Right lobe of liver (tissue), 4 donors: ENCODE measurements at regions not wholly inside any gene's neighbourhood (a gene's known extent, or its start where the extent isn't known, plus 50 kb on each side); places are given as distances from the start of the nearest gene placed in this dataset.

Experiments
- CTCF ChIP-seq, 4 donors: fragments of 200-600 bp in 3 of 4; fragments of 450-650 bp in 1 of 4; IDR thresholded peaks; one replicate each; pipeline versions ENCODE4 v1.5.1 to v1.8.0; 2016 to 2022; ENCODE audit warnings: antibody characterized with exemption in 4 of 4, mild to moderate bottlenecking in 2 of 4
- POLR2A ChIP-seq: fragments of 450-650 bp; IDR thresholded peaks from one replicate; pipeline ENCODE4 v1.6.1; 2017; ENCODE audit warnings: antibody characterized with exemption, mild to moderate bottlenecking
- donor health status: DM: no; HTN: no; CAD: no.
- donor health status: DM: no; HTN: no; CAD: no.
- donor health status: DM: no; HTN: yes; CAD: no.

DNA sequence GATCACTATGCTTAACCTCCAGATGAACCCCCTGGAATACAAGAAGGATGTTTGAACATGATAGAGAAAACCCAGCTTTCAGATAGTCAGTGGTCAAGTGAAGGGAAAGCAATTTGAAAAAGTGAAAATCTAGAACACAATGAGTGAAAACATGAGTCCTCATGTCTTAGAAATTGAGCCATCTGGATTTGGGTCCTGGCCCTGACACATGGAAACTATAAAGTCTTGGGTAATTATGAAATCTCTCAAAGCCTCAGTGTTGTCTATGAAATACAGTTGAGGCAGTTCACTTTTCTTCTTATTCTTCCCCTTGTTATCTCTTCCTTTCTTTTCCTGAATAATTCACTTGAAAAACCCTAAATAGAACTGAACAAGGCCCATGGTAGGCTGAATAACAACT lies 120.6 kb downstream of the EN1 start:
- TF ChIP-seq CTCF (IDR thresholded peaks at IDR 0.05), result no peak
- no peak for TF ChIP-seq POLR2A
